ENCODE measurements at regions not wholly inside any gene's neighbourhood (a gene's known extent, or its start where the extent isn't known, plus 50 kb on each side); places are given as distances from the start of the nearest gene placed in this dataset.

DNA sequence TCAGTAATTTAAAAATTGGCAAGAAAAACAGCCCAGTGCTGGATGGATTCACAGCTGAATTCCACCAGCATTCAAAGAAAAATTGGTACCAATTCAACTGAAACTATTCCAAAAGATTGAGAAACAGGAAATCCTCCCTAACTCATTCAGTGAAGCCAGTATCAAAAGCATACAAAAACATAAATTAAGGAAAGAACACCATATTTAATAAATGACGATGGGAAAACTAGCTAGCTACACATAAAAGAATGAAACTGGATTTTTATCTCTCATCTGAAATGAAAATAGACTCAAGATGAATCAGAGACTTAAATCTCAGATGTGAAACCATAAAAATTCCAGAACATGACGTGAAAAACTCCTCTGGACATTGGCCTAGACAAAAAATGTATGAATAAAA lies 516.8 kb upstream of the SPANXN1 start:
- H3K14ac ChIP-seq (ENCODE audit: insufficient read depth, low read length): no peak overlapping the region
- no peak overlapping the region for H3K27ac ChIP-seq (ENCODE audit: insufficient read length, low read depth, low read length)
- no peak overlapping the region for H2AFZ ChIP-seq (ENCODE audit: low read length)
- no peak overlapping the region for H4K5ac ChIP-seq (ENCODE audit: insufficient read length, low read depth, low read length)
- Mint-ChIP-seq H3K9me3 (peaks cover 80 to 83% of the 10 kb centered on the region in 2 experiments), H3K27ac (no peak overlapping the region), H3K27me3 (ENCODE audit: low read depth) (peaks cover 1% of the 10 kb centered on the region; the same call in 1 of the 2 replicates), H3K4me3 (no peak overlapping the region), H3K36me3 (ENCODE audit: insufficient read depth in 1 of 3, low read depth in 3 of 3) (peaks cover 6 to 9% (median 6%) of the 10 kb centered on the region in 3 experiments; a peak in 5 of 7 replicates), H3K4me1 (peaks cover 3 to 4% of the 10 kb centered on the region in 2 experiments; a peak in 3 of 4 replicates)
- H2BK12ac ChIP-seq (ENCODE audit: insufficient read length, low read depth, low read length): no peak overlapping the region
- H3K9ac ChIP-seq (ENCODE audit: extremely low read depth, insufficient read length, low read length): no peak overlapping the region
- H2BK20ac ChIP-seq (ENCODE audit: low read depth, low read length, poor library complexity, severe bottlenecking): no peak overlapping the region
- H3K79me1 ChIP-seq (ENCODE audit: insufficient read depth, low read depth, low read length, poor library complexity, severe bottlenecking): no peaks in the 10 kb centered on the region
- no peaks in the 10 kb centered on the region for H3K23me2 ChIP-seq (ENCODE audit: insufficient read length, low read depth, low read length, poor library complexity, severe bottlenecking)
- H2BK5ac ChIP-seq (ENCODE audit: insufficient read length, low read length): no peak overlapping the region
- no peak overlapping the region for H3K23ac ChIP-seq (ENCODE audit: insufficient read length, low read depth, low read length)
- H4K91ac ChIP-seq (ENCODE audit: insufficient read length, low read depth, low read length): no peak overlapping the region
- H3K4ac ChIP-seq (ENCODE audit: low read depth, low read length): no peak overlapping the region
- no peaks in the 10 kb centered on the region for H3K27me3 ChIP-seq (ENCODE audit: insufficient read depth, low read length)
- H3K9me3 ChIP-seq (ENCODE audit: control insufficient read depth, low read depth, low read length): peaks cover 39% of the 10 kb centered on the region
- no CpG with 5 or more reads among the region's 2 CpGs for WGBS (ENCODE audit: extremely low coverage, insufficient read length, low lambda C conversion rate)
- H2AK5ac ChIP-seq (ENCODE audit: insufficient read length, low read length): no peak overlapping the region
- no peak overlapping the region for H2BK15ac ChIP-seq (ENCODE audit: low read depth, low read length)
- no peak overlapping the region for H3T11ph ChIP-seq (ENCODE audit: low read length)
- H4K20me1 ChIP-seq (ENCODE audit: control insufficient read depth, insufficient read depth, insufficient read length): no peaks in the 10 kb centered on the region
- H3K56ac ChIP-seq (ENCODE audit: insufficient read length, low read depth, low read length): no peak overlapping the region
- H3K4me2 ChIP-seq (ENCODE audit: insufficient read depth, insufficient read length, low read length): no peak overlapping the region
- H3K79me2 ChIP-seq (ENCODE audit: insufficient read depth, low read length): no peaks in the 10 kb centered on the region
- no peak overlapping the region for H3K18ac ChIP-seq (ENCODE audit: insufficient read length, low read depth, low read length)
- DNase-seq: no peak
- H2BK120ac ChIP-seq (ENCODE audit: low read depth, low read length, poor library complexity, severe bottlenecking): no peak overlapping the region
- TF ChIP-seq, protein P1, sequence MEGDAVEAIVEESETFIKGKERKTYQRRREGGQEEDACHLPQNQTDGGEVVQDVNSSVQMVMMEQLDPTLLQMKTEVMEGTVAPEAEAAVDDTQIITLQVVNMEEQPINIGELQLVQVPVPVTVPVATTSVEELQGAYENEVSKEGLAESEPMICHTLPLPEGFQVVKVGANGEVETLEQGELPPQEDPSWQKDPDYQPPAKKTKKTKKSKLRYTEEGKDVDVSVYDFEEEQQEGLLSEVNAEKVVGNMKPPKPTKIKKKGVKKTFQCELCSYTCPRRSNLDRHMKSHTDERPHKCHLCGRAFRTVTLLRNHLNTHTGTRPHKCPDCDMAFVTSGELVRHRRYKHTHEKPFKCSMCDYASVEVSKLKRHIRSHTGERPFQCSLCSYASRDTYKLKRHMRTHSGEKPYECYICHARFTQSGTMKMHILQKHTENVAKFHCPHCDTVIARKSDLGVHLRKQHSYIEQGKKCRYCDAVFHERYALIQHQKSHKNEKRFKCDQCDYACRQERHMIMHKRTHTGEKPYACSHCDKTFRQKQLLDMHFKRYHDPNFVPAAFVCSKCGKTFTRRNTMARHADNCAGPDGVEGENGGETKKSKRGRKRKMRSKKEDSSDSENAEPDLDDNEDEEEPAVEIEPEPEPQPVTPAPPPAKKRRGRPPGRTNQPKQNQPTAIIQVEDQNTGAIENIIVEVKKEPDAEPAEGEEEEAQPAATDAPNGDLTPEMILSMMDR (conservative IDR thresholded peaks at IDR 0.05): no peak
- no peaks in the 10 kb centered on the region for H3K4me1 ChIP-seq (ENCODE audit: insufficient read depth, low read length)
- H4K8ac ChIP-seq (replicated peaks; ENCODE audit: insufficient read length, low read depth, low read length): no peak overlapping the region

Measured in H9 (cell line).